Eye (tissue), 1 donor: ENCODE measurements at regions not wholly inside any gene's neighbourhood (a gene's known extent, or its start where the extent isn't known, plus 50 kb on each side); places are given as distances from the start of the nearest gene placed in this dataset.
"Not testable (repeated sequence)": the region's sequence is repeated elsewhere in the genome, so short reads cannot be mapped to it uniquely, and the experiment has no call there.

Source experiments
- DNase-seq: peaks from one replicate; pipeline ENCODE4 v3.0.0-alpha.2; 2015

DNA sequence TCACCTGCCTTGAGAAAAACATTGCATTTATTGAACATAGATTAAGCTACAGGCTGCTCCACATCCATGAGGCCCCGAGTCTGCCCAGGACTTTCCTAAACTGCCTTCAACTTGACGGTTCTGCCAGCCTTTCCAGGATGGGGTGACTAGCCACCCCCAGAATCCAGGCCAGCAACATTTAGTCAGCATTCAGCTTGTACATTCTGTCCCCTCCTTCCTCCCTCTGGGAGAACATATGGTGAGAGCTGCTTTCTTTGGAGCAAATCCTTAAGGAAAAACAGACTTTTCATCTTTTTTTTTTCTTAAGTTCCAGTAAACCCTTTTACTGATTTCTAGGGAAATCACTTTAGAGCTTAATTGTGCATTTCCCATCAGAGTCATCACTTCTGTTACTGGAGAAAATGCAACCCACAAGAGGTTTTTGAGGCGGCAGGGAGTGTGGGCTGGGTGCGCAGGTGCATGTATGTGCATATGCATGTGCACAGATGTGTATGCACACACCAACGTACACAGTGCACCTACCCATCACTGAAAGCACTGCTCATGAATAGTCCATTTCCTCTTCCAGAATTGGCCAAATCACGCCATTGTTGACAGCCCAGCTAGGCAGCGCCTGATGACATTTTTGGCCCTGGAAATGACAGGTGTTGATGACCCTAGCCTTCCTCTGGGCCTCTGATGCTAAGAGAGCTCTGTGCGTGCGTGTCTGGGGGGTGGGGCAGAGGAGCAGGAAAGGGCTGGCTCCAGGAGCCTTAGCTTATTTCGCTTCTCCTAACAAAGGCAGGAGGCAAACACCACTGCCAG is 145.6 kb downstream of the HSD17B3 start:
- DNase-seq: peak; percentile 38

DNA sequence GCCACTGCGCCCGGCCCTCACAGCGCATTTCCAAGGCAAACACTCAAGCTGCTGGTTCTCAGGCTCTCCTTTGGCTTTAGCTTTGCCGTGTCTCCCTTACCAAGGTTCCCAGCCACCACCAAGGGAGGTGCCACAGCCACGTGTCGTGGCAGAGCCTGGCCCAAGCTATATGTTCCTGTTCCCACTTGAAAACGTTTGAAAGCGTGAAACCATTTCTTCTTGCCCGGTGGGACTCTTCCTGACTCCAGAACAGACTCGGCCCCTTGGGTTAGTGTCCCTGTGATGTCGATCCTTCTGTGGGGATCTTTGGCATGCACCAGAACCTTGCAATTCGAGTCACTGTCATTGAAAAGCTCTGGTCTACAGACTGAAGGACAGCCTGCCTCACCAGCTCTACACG is 147.9 kb downstream of the HSD17B3 start:
- no peak for DNase-seq

DNA sequence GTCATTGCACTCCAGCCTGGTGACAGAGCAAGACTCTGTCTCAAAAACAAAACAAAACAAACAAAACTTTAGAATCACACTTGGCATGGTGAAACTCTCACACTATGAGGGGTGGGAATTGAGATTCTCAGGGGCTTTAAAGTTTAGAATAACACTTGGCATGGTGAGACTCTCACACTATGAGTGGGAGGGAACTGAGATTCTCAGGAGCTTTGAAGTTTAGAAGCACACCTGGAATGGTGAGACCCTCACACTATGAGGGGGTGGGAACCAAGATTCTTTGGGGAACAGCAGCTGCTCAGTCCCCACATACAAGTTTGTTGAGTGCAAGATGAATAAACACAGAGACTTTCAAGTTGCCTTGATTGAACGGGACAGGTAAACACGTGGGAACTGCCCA is 149.4 kb downstream of the HSD17B3 start:
- no peak for DNase-seq

DNA sequence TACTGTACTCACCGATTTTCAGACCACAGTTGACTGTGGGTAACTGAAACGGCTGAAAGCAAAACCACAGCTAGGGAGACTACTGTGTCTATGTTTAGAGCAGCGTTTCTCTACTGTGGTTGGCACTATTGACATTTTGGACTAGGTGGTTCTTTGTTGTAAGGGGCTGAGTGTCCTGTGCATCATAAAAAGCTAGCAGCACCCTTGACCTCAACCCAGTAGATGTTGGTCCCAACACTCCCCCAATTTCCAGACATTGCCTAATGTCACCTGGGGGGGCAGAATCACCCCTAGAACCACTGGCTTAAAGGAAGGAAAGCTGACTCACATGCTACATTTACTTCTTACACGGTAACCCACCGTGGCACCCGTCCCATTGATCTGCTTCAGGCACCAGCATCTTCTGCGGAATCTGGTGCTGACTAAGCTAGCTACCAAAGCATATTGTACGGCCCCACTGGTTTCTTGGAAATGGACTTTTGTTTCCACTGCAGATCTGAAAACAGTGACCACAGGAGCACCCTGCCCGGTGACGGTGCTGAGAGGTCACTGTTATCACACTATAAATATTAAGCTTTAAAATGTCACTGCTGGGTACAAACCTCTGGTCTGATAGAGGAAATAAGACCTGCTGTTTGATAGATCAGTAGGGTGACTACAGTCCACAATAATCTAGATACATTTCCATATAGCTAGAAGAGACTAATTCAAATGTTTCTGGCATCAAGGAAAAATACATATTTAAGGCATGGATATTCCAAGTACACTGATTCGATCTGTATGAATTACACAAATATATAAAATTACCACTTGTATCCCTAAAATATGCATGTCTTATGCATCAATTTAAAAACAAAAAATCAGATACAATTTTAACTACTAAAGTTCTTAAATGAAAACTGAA is 151.4 kb downstream of the HSD17B3 start:
- no peak for DNase-seq

DNA sequence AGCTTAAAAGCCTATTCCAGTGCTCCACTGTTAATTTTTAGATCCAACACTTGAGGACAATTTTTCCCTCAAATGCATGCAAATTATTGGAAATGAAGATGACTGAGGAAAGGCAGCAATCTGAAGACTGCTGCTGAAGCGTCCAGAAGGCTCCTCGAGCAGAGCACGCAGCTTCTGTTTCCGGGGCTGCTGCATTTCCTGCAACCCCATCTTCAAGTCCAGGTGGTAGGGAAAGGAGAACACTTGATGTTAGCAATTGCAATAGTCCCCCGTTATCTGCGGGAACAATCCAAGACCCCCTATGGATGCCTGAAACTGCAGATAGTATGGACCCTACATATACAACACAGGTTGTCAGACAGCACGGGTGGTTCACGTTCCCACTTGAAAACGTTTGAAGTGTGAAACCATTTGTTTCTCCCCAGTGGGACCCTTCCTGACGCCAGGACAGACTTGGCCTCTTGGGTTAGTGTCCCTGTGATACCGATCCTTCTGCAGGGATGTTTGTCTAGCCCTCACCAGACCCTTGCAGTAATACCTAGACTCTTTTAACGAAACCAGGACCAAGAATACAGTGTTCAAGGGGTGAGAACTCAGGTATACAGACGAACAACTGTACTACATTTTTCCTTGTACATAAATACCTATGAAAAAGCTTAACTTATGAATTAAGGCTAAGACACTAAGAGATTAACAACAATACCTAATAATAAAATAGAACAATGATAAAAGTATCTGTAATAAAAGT is 152.3 kb downstream of the HSD17B3 start:
- no peak for DNase-seq

DNA sequence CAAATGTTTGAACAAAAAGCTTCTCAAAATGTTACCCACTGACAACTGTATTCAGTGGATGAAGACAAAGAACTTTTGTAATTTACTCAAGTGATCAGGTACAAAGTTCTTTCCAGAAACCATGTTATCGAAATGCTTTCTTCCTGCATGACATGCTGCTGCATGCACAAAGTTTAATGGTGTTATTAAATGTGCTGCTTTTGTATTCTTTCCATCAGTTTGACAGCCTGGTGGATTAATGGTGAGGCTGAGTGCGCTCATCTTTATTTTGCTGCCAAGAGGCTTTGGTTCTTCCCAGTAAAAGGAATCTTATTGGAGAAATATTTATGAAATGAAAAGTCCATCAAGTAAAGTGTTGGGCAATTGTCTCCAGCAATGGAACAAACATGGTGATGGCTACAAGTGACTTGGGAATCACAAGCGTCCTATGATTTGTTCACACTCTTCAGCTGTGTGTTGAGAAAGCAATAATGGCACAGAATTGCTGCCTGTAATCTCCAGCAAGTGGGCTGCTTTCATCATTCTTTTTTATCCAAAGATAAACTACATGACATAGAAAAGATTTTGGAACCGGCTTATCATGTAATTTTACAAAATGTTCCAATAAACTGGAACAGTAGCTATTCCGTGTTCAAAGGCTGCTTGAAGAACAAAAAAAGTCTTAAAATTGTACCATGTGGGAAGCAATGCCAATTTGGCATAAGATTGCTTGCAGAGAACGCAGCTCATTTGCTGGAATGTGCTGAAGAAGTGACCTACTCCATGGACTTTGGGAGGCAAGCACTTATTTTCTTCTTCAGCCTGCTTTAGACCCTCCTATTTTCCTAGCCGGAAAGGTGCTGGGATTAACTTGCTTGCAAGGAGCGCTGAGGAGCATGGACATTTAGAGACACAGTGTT is 153.1 kb downstream of the HSD17B3 start:
- DNase-seq: no peak

DNA sequence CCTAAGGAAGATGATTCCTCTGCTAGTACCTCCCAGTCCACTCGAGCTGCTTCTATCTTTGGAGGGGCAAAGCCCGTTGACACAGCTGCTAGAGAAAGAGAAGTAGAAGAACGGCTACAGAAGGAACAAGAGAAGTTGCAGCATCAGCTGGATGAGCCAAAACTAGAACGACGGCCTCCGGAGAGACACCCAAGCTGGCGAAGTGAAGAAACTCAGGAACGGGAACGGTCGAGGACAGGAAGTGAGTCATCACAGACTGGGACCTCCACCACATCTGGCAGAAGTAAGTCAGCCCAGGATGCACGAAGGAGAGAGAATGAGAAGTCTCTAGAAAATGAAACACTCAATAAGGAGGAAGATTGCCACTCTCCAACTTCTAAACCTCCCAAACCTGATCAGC is 154.9 kb downstream of the HSD17B3 start:
- not testable (repeated sequence) for DNase-seq

DNA sequence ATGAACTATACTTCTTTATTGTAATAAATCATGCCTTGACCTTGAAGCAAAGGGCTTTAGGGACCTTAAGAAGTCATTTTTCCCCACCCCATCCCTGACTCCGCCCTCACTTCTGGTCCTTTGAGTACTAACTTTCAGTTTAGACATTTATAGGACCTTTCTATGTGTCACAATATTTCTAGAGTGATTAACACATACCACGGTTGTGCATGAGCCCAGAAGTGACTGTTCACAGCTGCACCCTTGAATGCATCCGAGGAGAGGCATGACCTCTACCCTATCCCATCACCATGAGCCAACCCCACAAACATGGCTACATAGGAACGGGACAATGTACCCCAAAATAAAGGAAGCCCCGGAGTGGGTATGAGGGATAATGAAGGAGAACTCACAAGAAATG is 160.3 kb downstream of the HSD17B3 start:
- DNase-seq: no peak

DNA sequence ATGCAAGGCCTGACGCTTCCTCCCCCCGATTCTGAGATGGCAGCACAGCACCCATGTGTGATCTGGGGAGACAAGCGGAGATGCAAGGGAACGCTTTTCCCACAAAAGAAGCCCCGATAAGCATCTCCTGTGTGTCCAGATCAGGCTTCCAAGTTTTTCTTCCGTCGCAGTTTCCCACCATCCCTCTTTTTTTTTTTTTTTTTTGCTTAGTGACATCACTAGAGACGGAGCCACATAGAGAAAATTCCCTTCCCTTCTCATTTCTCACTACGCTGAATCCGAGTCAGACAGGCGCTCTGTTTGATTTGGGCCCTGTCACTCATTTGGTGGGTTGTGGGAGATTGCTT is 160.9 kb downstream of the HSD17B3 start:
- peak; percentile 49 for DNase-seq

DNA sequence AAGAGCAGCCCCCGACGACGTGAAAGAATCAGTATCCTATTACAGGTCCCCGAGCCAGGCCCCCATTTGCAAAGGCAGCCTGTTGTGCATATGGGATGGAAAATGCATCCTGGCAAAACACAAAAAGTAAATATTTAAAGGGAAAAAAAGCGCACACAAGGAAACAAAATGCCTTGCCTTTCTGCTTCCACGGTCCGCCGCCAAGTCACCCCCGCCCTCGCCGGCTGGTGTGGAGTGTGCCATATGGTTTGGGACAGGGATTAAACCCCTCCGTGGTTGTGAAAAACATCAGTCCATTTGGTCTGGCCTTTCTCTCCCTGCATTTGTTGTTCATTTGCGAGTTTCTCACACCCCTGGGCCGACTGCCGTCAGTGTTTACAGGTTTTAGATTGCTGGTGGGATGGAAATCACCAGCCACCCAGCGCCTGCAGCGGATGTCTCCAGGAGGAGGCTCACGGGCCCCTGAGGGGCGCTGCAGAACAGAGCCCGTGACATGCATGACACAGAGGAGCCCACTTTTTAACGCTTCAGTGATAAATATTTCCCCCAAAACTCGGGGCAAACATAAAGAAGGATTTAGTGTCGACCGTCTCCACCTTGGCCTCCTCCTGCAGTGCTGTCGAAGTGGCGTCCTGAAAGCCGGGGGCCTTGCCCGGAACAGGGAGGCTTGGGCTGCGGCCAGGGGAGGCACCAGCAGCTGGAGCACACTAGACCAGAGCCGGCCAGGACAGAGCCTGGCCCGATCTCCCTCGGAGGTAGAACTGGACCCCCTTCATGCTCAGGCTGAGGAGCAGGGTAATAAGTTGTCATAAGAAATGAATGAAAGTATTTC is 161.5 kb downstream of the HSD17B3 start:
- peak; percentile 72 for DNase-seq

DNA sequence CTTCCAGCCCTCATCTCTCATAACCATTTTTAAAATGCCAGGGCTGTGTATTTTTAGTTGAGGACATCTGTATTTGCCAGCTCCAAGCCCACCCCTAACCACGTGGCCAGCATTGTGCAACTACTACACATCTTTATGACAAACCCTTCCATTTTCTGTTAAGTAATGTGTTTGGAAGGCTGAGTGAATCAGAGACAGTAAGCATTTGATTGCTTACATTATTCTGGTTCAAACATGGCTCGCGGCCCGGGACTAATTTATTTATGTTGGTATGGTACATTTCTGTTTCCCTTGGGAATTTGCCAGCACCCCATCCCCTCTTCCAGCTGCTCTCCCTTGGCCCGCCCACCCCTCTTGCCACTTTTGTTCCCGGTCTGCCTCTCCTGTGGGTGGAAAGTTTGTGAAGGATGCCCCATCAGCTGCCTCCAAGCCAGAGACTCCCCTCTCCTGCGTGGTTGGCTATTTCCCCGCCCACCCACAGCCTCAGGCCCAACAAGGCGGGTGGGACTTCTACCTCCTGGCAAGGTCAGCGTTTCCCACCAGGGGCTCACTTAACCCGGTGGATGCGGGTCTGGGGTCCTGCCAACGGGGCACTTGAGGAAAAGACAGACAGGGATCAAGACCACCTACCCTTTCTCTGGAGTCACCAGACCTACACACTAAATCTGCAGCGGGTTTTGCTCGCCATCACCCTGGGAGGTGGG is 162.2 kb downstream of the HSD17B3 start:
- DNase-seq: peak; percentile 87

DNA sequence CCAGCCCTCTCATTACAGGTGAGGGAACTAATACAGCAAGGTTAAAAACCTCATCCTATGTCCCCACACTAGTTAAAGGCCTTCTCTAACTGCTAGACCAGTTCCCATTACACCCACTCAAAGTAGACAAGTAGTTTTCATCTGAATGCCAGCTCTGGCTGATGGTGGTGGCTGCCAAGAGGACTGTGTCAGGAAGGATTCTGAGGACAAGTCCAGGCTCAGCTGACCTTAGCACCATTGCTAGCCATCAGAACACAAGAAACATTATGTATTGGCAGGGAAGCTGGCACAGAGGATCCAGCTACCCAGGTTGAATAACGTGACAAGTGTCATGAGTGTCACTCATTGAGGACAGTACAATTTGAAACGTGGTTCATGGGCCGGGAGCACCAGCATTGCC is 163.4 kb downstream of the HSD17B3 start:
- no peak for DNase-seq

DNA sequence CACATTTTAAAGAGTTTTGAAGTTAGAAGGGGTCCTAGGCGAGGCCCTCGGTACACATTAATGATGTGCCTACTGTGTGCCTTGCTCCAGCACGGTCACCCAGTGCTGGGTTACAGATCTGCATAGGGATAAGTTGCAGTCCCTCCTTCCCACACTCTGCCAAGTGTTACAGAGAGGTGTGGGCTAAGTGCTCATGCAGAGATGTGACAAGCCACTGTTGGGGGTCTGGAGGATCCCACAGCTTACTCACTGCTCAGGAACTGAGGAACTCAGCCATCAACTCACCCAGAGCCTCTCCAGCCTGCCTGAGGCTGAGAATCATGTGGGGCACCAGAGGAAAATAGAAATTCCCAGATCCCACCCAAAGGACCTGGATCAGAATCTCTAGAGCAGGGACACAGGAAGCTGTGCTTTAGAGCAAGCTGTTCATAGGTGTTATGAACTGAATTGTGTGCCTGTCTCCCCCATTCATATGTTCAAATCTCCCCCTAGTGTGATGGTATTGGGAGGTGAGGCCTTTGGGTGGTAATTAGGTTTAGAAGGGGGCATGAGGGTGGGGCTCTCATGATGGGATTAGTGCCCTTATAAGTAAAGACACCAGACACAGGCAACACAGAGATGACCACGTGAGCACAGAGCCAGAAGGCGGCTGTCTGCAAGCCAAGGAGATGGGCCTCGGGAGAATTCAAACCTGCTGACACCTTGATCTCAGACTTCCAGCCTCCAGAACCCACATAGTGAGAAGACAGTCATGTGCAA is 164.1 kb downstream of the HSD17B3 start:
- no peak for DNase-seq

DNA sequence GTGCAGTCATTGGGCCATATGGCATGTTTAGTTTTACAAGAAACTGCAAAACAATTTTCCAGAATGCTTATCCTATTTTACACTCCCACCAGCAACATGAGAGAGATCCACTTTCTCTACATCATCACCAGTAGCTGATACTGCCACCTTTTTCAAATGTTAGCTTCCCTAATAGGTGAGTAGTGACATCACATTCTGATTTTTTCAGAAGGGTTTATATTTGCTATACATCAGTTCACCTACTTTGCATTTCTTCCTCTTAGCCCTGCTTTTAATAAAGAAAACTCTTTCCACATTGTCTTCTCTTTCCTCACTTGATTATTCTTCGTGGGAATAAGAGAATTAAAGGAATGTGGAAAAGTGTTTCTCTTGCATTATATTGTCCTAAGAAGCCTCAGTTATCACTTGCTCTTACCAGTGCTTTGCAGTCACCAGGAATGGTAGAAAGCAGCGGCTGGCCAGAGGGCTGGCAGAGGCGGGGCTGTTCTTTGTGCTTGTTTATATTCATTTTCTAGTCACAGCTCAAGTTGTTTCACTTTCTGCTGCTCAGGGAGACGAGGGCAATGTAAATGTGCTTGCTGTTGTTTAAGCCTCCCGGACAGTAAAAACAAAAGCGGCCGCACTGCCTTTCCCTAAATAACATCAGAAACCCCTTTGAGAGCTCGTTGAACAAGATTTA is 164.8 kb downstream of the HSD17B3 start:
- peak; percentile 51 for DNase-seq

DNA sequence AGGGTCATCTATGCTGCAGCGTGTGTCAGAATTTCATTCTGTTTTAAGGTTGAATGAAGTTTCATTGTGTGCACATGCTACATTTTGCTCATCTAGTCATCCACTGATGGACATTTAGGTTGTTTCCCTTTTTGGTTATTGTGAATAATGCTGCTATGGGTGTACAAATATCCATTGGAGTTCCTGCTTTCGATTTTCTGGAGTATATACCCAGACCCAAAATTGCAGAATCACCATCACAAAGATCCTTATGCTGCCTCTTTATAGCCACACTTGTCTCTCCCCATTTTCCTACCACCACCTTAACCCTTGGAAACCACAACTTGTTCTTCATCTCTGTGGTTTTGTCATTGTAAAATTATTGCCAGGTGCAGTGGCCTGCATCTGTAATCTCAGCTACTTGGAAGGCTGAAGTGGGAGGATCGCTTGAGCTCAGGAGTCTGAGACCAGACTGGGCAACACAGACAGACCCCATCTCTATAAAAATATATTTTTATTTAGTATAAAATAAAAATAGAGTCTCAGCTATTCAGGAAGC is 166.2 kb downstream of the HSD17B3 start:
- no peak for DNase-seq

DNA sequence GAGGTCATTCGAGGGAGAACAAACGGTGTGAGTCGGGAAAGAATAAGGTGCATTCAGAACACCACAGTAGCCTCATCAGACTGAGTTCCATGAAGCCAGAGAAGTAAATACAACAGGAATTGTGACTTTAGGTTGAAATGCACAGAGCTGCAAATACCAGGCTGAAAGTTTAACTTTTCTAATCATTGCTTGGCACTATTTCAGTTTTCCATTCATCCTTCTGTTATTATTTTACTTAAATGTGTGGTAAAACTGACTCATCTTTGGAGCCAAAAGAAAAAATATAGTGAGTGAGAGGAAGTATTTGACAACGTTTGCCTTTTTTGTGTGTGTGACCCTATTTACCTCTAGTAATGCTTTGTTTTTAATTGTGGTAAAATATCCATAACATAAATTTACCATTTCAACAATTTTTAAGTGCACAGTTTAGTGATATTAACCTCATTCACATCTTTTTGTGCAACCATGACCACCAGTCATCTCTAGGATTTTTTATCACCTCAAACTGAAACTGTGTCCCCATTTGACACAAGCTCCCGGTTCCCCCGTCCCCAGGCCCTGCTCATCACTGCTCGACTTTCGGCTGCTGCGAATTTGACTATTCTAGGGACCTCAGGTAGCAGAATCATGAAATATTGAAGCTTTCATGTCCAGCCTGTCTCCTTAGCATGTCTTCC is 166.8 kb downstream of the HSD17B3 start:
- DNase-seq: no peak

DNA sequence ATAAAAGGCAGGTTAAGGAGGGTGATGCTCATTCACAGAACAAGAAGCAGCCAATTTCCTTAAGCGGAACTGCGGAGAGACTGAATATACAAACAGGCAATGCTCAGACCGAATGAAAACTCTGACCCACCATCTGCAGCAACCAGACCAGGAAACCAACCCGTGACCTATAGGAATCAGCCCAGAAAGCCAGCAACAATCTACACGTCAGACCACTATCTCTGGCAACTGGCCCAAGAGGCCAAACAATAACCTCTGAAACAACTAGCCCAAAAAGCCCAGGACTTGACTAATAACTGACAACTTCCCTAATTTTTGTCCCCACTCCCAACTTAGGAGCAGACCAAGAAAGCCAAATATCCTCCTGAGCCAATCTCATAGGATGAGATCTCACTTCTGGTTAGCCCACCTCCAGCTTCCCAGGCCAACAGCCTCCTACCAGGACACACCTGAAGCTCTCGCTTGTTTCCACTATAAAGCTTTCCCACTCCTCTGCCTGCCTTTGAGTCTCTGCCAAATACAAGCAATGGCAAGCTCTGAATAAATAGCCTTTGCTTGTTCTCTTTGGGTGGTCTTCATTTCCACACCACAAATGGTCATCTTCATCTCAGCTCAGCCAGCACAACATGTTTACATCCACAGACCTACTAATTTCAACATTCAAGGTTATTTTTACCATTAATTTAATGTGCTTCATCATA is 168.5 kb downstream of the HSD17B3 start:
- no peak for DNase-seq

DNA sequence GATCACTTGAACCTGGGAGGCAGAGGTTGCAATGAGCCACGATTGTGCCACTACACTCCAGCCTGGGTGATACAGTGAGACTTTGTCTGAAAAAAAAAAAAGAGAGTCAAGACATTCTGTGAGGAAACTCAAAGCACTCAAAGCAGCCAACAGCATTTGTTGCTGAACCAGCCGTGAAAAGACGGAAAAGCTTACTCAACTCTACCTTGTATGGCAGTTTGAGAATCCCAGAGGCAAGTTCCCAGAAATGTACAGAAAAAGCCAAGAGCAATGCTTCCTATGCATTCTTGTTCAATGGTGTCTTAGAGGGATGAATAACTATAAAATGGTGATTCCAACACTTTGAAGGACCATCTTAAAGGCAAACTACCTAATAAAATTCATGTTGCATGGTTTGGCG is 170.2 kb downstream of the HSD17B3 start:
- no peak for DNase-seq
